HFFc6 (cell line): ENCODE measurements at regions not wholly inside any gene's neighbourhood (a gene's known extent, or its start where the extent isn't known, plus 50 kb on each side); places are given as distances from the start of the nearest gene placed in this dataset.
"Not testable (repeated sequence)": the region's sequence is repeated elsewhere in the genome, so short reads cannot be mapped to it uniquely, and the experiment has no call there.

Experiments used
- DNase-seq: peaks from one replicate; pipeline ENCODE4 v3.0.0-alpha.2; 2018
- H3K27ac Mint-ChIP-seq: 2 replicates; pipeline ENCODE4 v1.8.0; 2020; ENCODE audit warnings: mild to moderate bottlenecking, mixed read lengths
- H3K27me3 Mint-ChIP-seq: 2 replicates; pipeline ENCODE4 v1.8.0; 2021; ENCODE audit warnings: mild to moderate bottlenecking, moderate library complexity, mixed read lengths; ENCODE audit not compliant: insufficient read depth
- H3K36me3 Mint-ChIP-seq: 2 replicates; pipeline ENCODE4 v1.8.0; 2021; ENCODE audit warnings: low read depth, mixed read lengths
- H3K4me1 Mint-ChIP-seq: 2 replicates; pipeline ENCODE4 v1.8.0; 2020; ENCODE audit warnings: low read depth, mixed read lengths
- H3K4me3 Mint-ChIP-seq: 2 replicates; pipeline ENCODE4 v1.8.0; 2020; ENCODE audit warnings: mild to moderate bottlenecking, moderate library complexity, mixed read lengths
- H3K9me3 Mint-ChIP-seq: 2 replicates; pipeline ENCODE4 v1.8.0; 2020; ENCODE audit warnings: mild to moderate bottlenecking, mixed read lengths
- TF ChIP-seq, protein P1 (sequence below): fragments of 200-600 bp; sonication (generic); IDR thresholded peaks from 2 replicates; pipeline ENCODE4 v1.5.0; 2021; ENCODE audit warnings: antibody characterized with exemption, mild to moderate bottlenecking

- Mint-ChIP-seq H3K27ac (no peak overlapping the region), H3K36me3 (no peaks in the 10 kb centered on the region), H3K4me1 (peaks cover 37% of the 10 kb centered on the region), H3K4me3 (no peak overlapping the region), H3K27me3 (no peaks in the 10 kb centered on the region), H3K9me3 (no peaks in the 10 kb centered on the region)
- no peak for DNase-seq
- TF ChIP-seq, protein P1, sequence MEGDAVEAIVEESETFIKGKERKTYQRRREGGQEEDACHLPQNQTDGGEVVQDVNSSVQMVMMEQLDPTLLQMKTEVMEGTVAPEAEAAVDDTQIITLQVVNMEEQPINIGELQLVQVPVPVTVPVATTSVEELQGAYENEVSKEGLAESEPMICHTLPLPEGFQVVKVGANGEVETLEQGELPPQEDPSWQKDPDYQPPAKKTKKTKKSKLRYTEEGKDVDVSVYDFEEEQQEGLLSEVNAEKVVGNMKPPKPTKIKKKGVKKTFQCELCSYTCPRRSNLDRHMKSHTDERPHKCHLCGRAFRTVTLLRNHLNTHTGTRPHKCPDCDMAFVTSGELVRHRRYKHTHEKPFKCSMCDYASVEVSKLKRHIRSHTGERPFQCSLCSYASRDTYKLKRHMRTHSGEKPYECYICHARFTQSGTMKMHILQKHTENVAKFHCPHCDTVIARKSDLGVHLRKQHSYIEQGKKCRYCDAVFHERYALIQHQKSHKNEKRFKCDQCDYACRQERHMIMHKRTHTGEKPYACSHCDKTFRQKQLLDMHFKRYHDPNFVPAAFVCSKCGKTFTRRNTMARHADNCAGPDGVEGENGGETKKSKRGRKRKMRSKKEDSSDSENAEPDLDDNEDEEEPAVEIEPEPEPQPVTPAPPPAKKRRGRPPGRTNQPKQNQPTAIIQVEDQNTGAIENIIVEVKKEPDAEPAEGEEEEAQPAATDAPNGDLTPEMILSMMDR = no peak
These were observed 95.1 kb upstream of the CAV2 start for GRCh38 chr7:116404389-116404788.

- TF ChIP-seq, protein P1 = no peak
- Mint-ChIP-seq H3K27me3 (no peaks in the 10 kb centered on the region), H3K27ac (no peak overlapping the region), H3K9me3 (no peaks in the 10 kb centered on the region; the same call in 1 of the 2 replicates), H3K36me3 (no peaks in the 10 kb centered on the region), H3K4me1 (peaks cover 23% of the 10 kb centered on the region), H3K4me3 (no peak overlapping the region)
- DNase-seq = no peak
These were observed 93.7 kb upstream of the CAV2 start for GRCh38 chr7:116405810-116406209.

- Mint-ChIP-seq H3K9me3 (no peaks in the 10 kb centered on the region; the same call in none of the 2 replicates), H3K4me1 (peaks cover 17% of the 10 kb centered on the region), H3K27ac (no peak overlapping the region), H3K4me3 (no peak overlapping the region), H3K36me3 (no peaks in the 10 kb centered on the region), H3K27me3 (no peaks in the 10 kb centered on the region)
- no peak for DNase-seq
- TF ChIP-seq, protein P1 = no peak
These were observed 92.4 kb upstream of the CAV2 start for GRCh38 chr7:116407165-116407564.

GRCh38 chr7:116408166-116408565 lies 91.4 kb upstream of the CAV2 start:
- no peaks in the 10 kb centered on the region for H3K27me3 Mint-ChIP-seq
- TF ChIP-seq, protein P1 = no peak
- DNase-seq = no peak
- no peaks in the 10 kb centered on the region; the same call in none of the 2 replicates for H3K9me3 Mint-ChIP-seq
- H3K27ac Mint-ChIP-seq = no peak overlapping the region
- no peaks in the 10 kb centered on the region for H3K36me3 Mint-ChIP-seq
- no peak overlapping the region for H3K4me3 Mint-ChIP-seq
- H3K4me1 Mint-ChIP-seq = peaks cover 13% of the 10 kb centered on the region

DNA sequence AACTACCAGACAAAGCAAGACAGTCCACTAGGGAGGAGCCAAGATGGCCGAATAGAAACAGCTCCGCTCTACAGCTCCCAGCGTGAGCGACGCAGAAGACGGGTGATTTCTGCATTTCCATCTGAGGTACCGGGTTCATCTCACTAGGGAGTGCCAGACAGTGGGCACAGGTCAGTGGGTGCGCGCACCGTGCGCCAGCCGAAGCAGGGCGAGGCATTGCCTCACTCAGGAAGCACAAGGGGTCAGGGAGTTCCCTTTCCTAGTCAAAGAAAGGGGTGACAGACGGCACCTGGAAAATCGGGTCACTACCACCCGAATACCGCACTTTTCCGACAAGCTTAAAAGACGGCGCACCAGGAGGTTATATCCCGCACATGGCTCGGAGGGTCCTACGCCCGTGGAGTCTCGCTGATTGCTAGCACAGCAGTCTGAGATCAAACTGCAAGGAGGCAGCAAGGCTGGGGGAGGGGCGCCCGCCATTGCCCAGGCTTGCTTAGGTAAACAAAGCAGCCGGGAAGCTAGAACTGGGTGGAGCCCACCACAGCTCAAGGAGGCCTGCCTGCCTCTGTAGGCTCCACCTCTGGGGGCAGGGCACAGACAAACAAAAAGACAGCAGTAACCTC lies 90.6 kb upstream of the CAV2 start:
- H3K4me1 Mint-ChIP-seq, H3K4me3 Mint-ChIP-seq, H3K27me3 Mint-ChIP-seq: not testable (repeated sequence)

DNA sequence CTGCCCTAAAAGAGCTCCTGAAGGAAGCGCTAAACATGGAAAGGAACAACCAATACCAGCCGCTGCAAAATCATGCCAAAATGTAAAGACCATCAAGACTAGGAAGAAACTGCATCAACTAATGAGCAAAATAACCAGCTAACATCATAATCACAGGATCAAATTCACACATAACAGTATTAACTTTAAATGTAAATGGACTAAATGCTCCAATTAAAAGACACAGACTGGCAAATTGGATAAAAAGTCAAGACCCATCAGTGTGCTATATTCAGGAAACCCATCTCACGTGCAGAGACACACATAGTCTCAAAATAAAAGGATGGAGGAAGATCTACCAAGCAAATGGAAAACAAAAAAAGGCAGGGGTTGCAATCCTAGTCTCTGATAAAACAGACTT lies 88.8 kb upstream of the CAV2 start:
- not testable (repeated sequence) for H3K27me3 Mint-ChIP-seq, DNase-seq, H3K4me3 Mint-ChIP-seq, H3K27ac Mint-ChIP-seq, H3K9me3 Mint-ChIP-seq, H3K4me1 Mint-ChIP-seq, H3K36me3 Mint-ChIP-seq

More for the DNA sequence above, 90.6 kb upstream of the CAV2 start:
- not testable (repeated sequence) for H3K36me3 Mint-ChIP-seq, H3K9me3 Mint-ChIP-seq, DNase-seq, H3K27ac Mint-ChIP-seq
